Smooth muscle cell (in vitro differentiated cells): ENCODE measurements at regions not wholly inside any gene's neighbourhood (a gene's known extent, or its start where the extent isn't known, plus 50 kb on each side); places are given as distances from the start of the nearest gene placed in this dataset.
"Not testable (repeated sequence)": the region's sequence is repeated elsewhere in the genome, so short reads cannot be mapped to it uniquely, and the experiment has no call there.

Source experiments
- DNase-seq: peaks from one replicate; lab custom pipeline; 2025; ENCODE audit not compliant: unreplicated experiment; lab: John Stamatoyannopoulos, UW
- H2AFZ ChIP-seq: fragments of 200-600 bp; sonication (generic); 2 replicates; pipeline ENCODE4 v1.6.0; 2016; ENCODE audit warnings: antibody characterized with exemption, low read depth, mild to moderate bottlenecking
- H3F3A ChIP-seq: fragments of 200-600 bp; sonication (generic); 2 replicates; pipeline ENCODE4 v1.6.0; 2017; ENCODE audit warnings: antibody characterized with exemption, low read depth
- H3K27ac ChIP-seq: fragments of 200-600 bp; sonication (generic); 2 replicates; pipeline ENCODE4 v1.5.1; 2016; ENCODE audit warnings: low read depth, mild to moderate bottlenecking
- H3K27me3 ChIP-seq: fragments of 200-600 bp; sonication (generic); 2 replicates; pipeline ENCODE4 v1.6.1; 2016; ENCODE audit warnings: low read depth, mild to moderate bottlenecking
- H3K36me3 ChIP-seq: fragments of 200-600 bp; sonication (generic); 2 replicates; pipeline ENCODE4 v1.5.1; 2016; ENCODE audit warnings: low read depth
- H3K4me1 ChIP-seq: fragments of 200-600 bp; sonication (generic); 2 replicates; pipeline ENCODE4 v1.5.1; 2016; ENCODE audit warnings: low read depth
- H3K4me2 ChIP-seq: fragments of 200-600 bp; sonication (generic); 2 replicates; pipeline ENCODE4 v1.6.0; 2016; ENCODE audit warnings: mild to moderate bottlenecking
- H3K4me3 ChIP-seq: fragments of 200-600 bp; sonication (generic); 2 replicates; pipeline ENCODE4 v1.5.1; 2016; ENCODE audit warnings: mild to moderate bottlenecking
- H3K79me2 ChIP-seq: fragments of 200-600 bp; sonication (generic); 2 replicates; pipeline ENCODE4 v1.6.0; 2016; ENCODE audit warnings: low read depth, mild to moderate bottlenecking
- H3K9ac ChIP-seq: fragments of 200-600 bp; sonication (generic); 2 replicates; pipeline ENCODE4 v1.6.0; 2016; ENCODE audit warnings: low read depth
- H3K9me3 ChIP-seq: fragments of 200-600 bp; sonication (generic); replicated peaks from 2 replicates; pipeline ENCODE4 v1.5.1; 2016; ENCODE audit warnings: low read depth
- H4K20me1 ChIP-seq: fragments of 200-600 bp; sonication (generic); 2 replicates; pipeline ENCODE4 v1.6.0; 2016; ENCODE audit warnings: low read depth
- WGBS: methylation state at CpG from one replicate; pipeline ENCODE4 v1.1.7; 2016; ENCODE audit warnings: low lambda C conversion rate; 5-methylcytosine and 5-hydroxymethylcytosine counted together
- TF ChIP-seq, protein P1 (sequence below): fragments of 200-600 bp; sonication (generic); IDR thresholded peaks from 2 replicates; pipeline ENCODE4 v1.5.1; 2017; ENCODE audit warnings: borderline replicate concordance, mild to moderate bottlenecking, antibody characterized with exemption; ENCODE audit not compliant: insufficient read depth, poor library complexity, severe bottlenecking

DNA sequence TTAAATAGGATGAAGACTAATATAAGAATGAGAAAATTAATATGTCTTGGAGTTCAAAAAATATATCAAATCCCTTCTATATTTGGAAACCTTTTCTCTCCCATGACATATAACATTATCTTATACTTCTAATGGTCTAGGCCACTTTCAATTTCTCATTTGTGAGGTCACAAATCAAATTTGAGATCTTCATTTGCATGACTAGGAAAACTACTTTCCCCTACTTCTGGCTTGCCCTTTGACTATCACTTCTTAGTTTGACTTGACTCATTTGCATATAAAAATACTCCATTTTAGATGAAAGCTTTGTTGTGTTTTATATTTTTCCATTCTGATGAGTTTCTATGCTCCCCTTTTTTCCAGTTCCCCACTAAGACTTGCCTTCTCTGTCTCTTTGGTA is 598.6 kb upstream of the TBL1XR1 start:
- no peak overlapping the region for H3K4me2 ChIP-seq
- no peak overlapping the region for H3K27ac ChIP-seq
- no peaks in the 10 kb centered on the region for H3K27me3 ChIP-seq
- no peaks in the 10 kb centered on the region for H3K79me2 ChIP-seq
- no peaks in the 10 kb centered on the region for H3K9me3 ChIP-seq
- H4K20me1 ChIP-seq, result no peaks in the 10 kb centered on the region
- H2AFZ ChIP-seq, result no peak overlapping the region
- no peak overlapping the region for H3K4me3 ChIP-seq
- peaks cover 7% of the 10 kb centered on the region for H3K4me1 ChIP-seq
- peaks cover 8% of the 10 kb centered on the region for H3F3A ChIP-seq
- no peak overlapping the region for H3K9ac ChIP-seq
- DNase-seq, result no peak
- TF ChIP-seq, protein P1, sequence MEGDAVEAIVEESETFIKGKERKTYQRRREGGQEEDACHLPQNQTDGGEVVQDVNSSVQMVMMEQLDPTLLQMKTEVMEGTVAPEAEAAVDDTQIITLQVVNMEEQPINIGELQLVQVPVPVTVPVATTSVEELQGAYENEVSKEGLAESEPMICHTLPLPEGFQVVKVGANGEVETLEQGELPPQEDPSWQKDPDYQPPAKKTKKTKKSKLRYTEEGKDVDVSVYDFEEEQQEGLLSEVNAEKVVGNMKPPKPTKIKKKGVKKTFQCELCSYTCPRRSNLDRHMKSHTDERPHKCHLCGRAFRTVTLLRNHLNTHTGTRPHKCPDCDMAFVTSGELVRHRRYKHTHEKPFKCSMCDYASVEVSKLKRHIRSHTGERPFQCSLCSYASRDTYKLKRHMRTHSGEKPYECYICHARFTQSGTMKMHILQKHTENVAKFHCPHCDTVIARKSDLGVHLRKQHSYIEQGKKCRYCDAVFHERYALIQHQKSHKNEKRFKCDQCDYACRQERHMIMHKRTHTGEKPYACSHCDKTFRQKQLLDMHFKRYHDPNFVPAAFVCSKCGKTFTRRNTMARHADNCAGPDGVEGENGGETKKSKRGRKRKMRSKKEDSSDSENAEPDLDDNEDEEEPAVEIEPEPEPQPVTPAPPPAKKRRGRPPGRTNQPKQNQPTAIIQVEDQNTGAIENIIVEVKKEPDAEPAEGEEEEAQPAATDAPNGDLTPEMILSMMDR, result no peak
- H3K36me3 ChIP-seq, result no peaks in the 10 kb centered on the region

GRCh38 chr3:177800147-177800546 is 602.9 kb upstream of the TBL1XR1 start:
- H3K36me3 ChIP-seq, DNase-seq, H2AFZ ChIP-seq, H3K27me3 ChIP-seq, H3K4me1 ChIP-seq, H3K79me2 ChIP-seq, H3F3A ChIP-seq, H3K9me3 ChIP-seq, H4K20me1 ChIP-seq, H3K4me3 ChIP-seq, H3K9ac ChIP-seq: not testable (repeated sequence)
- 76% methylated on average over 3 of the region's 3 CpGs for WGBS
- peak overlapping the region; percentile 9 for H3K4me2 ChIP-seq
- H3K27ac ChIP-seq, result peak overlapping the region; percentile 21

DNA sequence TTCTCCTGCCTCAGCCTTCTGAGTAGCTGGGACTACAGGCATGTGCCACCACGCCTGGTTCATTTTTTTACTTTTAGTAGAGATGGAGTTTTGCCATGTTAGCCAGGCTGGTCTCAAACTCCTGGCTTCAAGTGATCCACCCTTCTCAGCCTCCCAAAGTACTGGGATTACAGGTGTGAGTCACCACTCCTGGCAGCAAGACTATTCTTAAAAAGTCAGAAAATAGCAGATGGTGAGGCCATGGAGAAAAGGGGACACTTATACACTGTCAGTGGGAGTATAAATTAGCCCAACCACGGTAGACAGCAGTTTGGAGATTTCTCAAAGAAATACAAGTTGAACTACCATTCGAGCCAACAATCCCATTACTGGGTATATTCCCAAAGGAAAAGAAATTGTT is 603.3 kb upstream of the TBL1XR1 start:
- peaks cover 7% of the 10 kb centered on the region for H3K4me1 ChIP-seq
- no peaks in the 10 kb centered on the region for H3K36me3 ChIP-seq
- H3K9ac ChIP-seq, result no peak overlapping the region
- peaks cover 5% of the 10 kb centered on the region for H3F3A ChIP-seq
- no peak overlapping the region for H3K4me3 ChIP-seq
- H3K4me2 ChIP-seq, result no peak overlapping the region
- H3K79me2 ChIP-seq, result no peaks in the 10 kb centered on the region
- H3K9me3 ChIP-seq, result no peaks in the 10 kb centered on the region
- H3K27me3 ChIP-seq, result no peaks in the 10 kb centered on the region
- no peaks in the 10 kb centered on the region for H4K20me1 ChIP-seq
- TF ChIP-seq, protein P1, result no peak
- peak overlapping the region; percentile 21 for H3K27ac ChIP-seq
- WGBS, result 85% methylated on average over 3 of the region's 3 CpGs
- DNase-seq, result no peak
- no peak overlapping the region for H2AFZ ChIP-seq

GRCh38 chr3:177802151-177802900 is 605.0 kb upstream of the TBL1XR1 start:
- H3K9me3 ChIP-seq, result no peaks in the 10 kb centered on the region
- H3K36me3 ChIP-seq, result no peaks in the 10 kb centered on the region
- H2AFZ ChIP-seq, result no peak overlapping the region
- no peak overlapping the region for H3K4me3 ChIP-seq
- no peak for DNase-seq
- TF ChIP-seq, protein P1, result no peak
- H3K4me2 ChIP-seq, result no peak overlapping the region
- no peaks in the 10 kb centered on the region for H3K79me2 ChIP-seq
- no peaks in the 10 kb centered on the region for H4K20me1 ChIP-seq
- no peak overlapping the region for H3K27ac ChIP-seq
- peaks cover 7% of the 10 kb centered on the region for H3K4me1 ChIP-seq
- H3K9ac ChIP-seq, result no peak overlapping the region
- 73% methylated on average over 5 of the region's 5 CpGs for WGBS
- H3F3A ChIP-seq, result peaks cover 5% of the 10 kb centered on the region
- H3K27me3 ChIP-seq, result no peaks in the 10 kb centered on the region
